Endothelial cell of umbilical vein (primary cell): ENCODE measurements at regions not wholly inside any gene's neighbourhood (a gene's known extent, or its start where the extent isn't known, plus 50 kb on each side); places are given as distances from the start of the nearest gene placed in this dataset.

ENCODE experiments used
- BruUV-seq: library from RNA; stranded (reverse); fragments of 400-500 nt; replicated peaks from 2 replicates; lab custom pipeline; 2021; lab: Mats Ljungman, UMichigan
- CTCF ChIA-PET: fragments of 300-600, 350-600 bp; sonication (Branson Sonifier 250); formaldehyde crosslinking; loops from one replicate; lab custom pipeline; 2021; ENCODE audit warnings: antibody characterized with exemption, inconsistent platforms; lab: Charles Lee
- POLR2A ChIA-PET: fragments of 300-600, 350-600 bp; sonication (Branson Sonifier 250); formaldehyde crosslinking; loops from one replicate; lab custom pipeline; 2021; ENCODE audit warnings: antibody characterized with exemption, inconsistent platforms; lab: Charles Lee
- DNase-seq: peaks from one replicate; pipeline ENCODE4 v3.0.0-alpha.2; 2011; ENCODE audit warnings: low read depth, low spot score
- FAIRE-seq: peaks from 2 replicates; lab custom pipeline; 2011; peaks lifted over from hg19 to GRCh38; lab: Jason Lieb, UNC
- H2AFZ ChIP-seq: 2 replicates; pipeline ENCODE4 v1.6.0; 2012; ENCODE audit warnings: low read depth, low read length, control low read depth, inconsistent platforms
- H3K27ac ChIP-seq: 2 replicates; pipeline ENCODE4 v1.5.1; 2011; ENCODE audit warnings: low read depth, mild to moderate bottlenecking, control low read depth, low read length, moderate library complexity; ENCODE audit not compliant: insufficient read depth
- H3K27me3 ChIP-seq, 2 experiments: 2 replicates each; pipeline versions ENCODE4 v1.6.0 to v1.6.1; 2011; ENCODE audit warnings: low read length in 2 of 2, mixed read lengths in 1 of 2; ENCODE audit not compliant: control insufficient read depth in 2 of 2, insufficient read depth in 2 of 2
- H3K36me3 ChIP-seq, 2 experiments: 2 replicates in 1 of 2; 3 replicates in 1 of 2; pipeline ENCODE4 v1.5.1; 2011; ENCODE audit warnings: low read length in 2 of 2, mild to moderate bottlenecking in 1 of 2, moderate library complexity in 1 of 2; ENCODE audit not compliant: control insufficient read depth in 2 of 2, insufficient read depth in 2 of 2; ENCODE audit errors: extremely low read depth in 1 of 2
- H3K4me1 ChIP-seq: 3 replicates; pipeline ENCODE4 v1.5.1; 2011; ENCODE audit warnings: mild to moderate bottlenecking, low read length; ENCODE audit not compliant: control insufficient read depth, insufficient read depth; ENCODE audit errors: extremely low read depth
- H3K4me2 ChIP-seq: 2 replicates; pipeline ENCODE4 v1.6.1; 2011; ENCODE audit warnings: low read length, control low read depth, mixed read lengths; ENCODE audit not compliant: insufficient read depth
- H3K4me3 ChIP-seq, 3 experiments: fragments of 200-600 bp in 1 of 3; sonication (generic), shearing (Covaris generic) in 1 of 3; replicated peaks in 1 of 3; 2 replicates each; pipeline ENCODE4 v1.5.1; 2011 to 2016; ENCODE audit warnings: control low read depth in 3 of 3, low read length in 3 of 3, mild to moderate bottlenecking in 2 of 3, inconsistent platforms in 1 of 3, low read depth in 1 of 3, moderate library complexity in 1 of 3; ENCODE audit not compliant: insufficient read depth in 1 of 3
- H3K79me2 ChIP-seq: 2 replicates; pipeline ENCODE4 v1.6.0; 2012; ENCODE audit warnings: low read length, inconsistent platforms; ENCODE audit not compliant: control insufficient read depth, insufficient read depth
- H3K9ac ChIP-seq: replicated peaks from 2 replicates; pipeline ENCODE3; 2011; ENCODE audit warnings: low read length, control low read depth; ENCODE audit not compliant: insufficient read depth; ENCODE audit errors: extremely low read depth
- H3K9me1 ChIP-seq: replicated peaks from 3 replicates; pipeline ENCODE4 v1.6.0; 2011; ENCODE audit warnings: mild to moderate bottlenecking, low read length; ENCODE audit not compliant: control insufficient read depth, insufficient read depth; ENCODE audit errors: extremely low read depth
- H3K9me3 ChIP-seq: replicated peaks from 2 replicates; pipeline ENCODE4 v1.5.1; 2012; ENCODE audit warnings: low read length, inconsistent platforms; ENCODE audit not compliant: control insufficient read depth, insufficient read depth
- H4K20me1 ChIP-seq: replicated peaks from 2 replicates; pipeline ENCODE3; 2011; ENCODE audit warnings: mild to moderate bottlenecking, low read length; ENCODE audit not compliant: control insufficient read depth, insufficient read depth; ENCODE audit errors: extremely low read depth
- CTCF ChIP-seq, 2 donors: IDR thresholded peaks; 1 replicate in 1 of 2; 2 replicates in 1 of 2; pipeline ENCODE4 v1.5.1; 2011; ENCODE audit warnings: low read length in 2 of 2, mild to moderate bottlenecking in 2 of 2, moderate library complexity in 2 of 2, control low read depth in 1 of 2, inconsistent platforms in 1 of 2, low read depth in 1 of 2; ENCODE audit not compliant: insufficient read depth in 1 of 2; ENCODE audit errors: extremely low read depth in 1 of 2
- EZH2 ChIP-seq: IDR thresholded peaks from 2 replicates; pipeline ENCODE4 v1.6.1; 2012; ENCODE audit warnings: borderline replicate concordance, low read depth, mild to moderate bottlenecking, moderate library complexity, low read length, inconsistent platforms; ENCODE audit not compliant: severe bottlenecking
- FOS ChIP-seq: IDR thresholded peaks from 2 replicates; pipeline ENCODE4 v1.6.1; 2011; ENCODE audit warnings: mild to moderate bottlenecking, low read length, moderate library complexity, borderline replicate concordance; ENCODE audit not compliant: insufficient read depth
- GATA2 ChIP-seq: IDR thresholded peaks from 2 replicates; pipeline ENCODE4 v1.7.0; 2011; ENCODE audit warnings: low read depth, mild to moderate bottlenecking, moderate library complexity, mixed read lengths, low read length; ENCODE audit not compliant: insufficient read length, insufficient read depth
- JUN ChIP-seq: IDR thresholded peaks from 2 replicates; pipeline ENCODE4 v1.6.1; 2011; ENCODE audit warnings: borderline replicate concordance, low read depth; ENCODE audit not compliant: insufficient read length, insufficient read depth
- MAX ChIP-seq: IDR thresholded peaks from 2 replicates; pipeline ENCODE4 v1.6.1; 2011; ENCODE audit not compliant: insufficient read depth, insufficient read length
- MYC ChIP-seq: IDR thresholded peaks from one replicate; pipeline ENCODE4 v1.6.1; 2011; ENCODE audit warnings: mild to moderate bottlenecking, low read depth, low read length
- POLR2A ChIP-seq: IDR thresholded peaks from 2 replicates; pipeline ENCODE4 v1.6.1; 2012; ENCODE audit warnings: low read depth, mild to moderate bottlenecking, control low read depth, low read length
- POLR2AphosphoS5 ChIP-seq: IDR thresholded peaks from 2 replicates; pipeline ENCODE4 v1.6.1; 2012; ENCODE audit warnings: low read depth, mild to moderate bottlenecking, control low read depth, low read length, moderate library complexity; ENCODE audit not compliant: insufficient read depth
- dilution Hi-C: fragments of 300-500 bp; cut with MboI; formaldehyde crosslinking; loops from one replicate; pipeline ENCODE4 v1.15.0; 2019; ENCODE audit warnings: low sequenced_read_pairs; ENCODE audit not compliant: extremely low pct_ligation_motif_present
- intact Hi-C: fragments of 100-400 bp; cut with micrococcal nuclease; formaldehyde crosslinking; loops from one replicate; pipeline ENCODE4 v1.10.0; 2022

GRCh38 chr7:4484545-4484944 lies 197.6 kb upstream of the FOXK1 start:
- Histone ChIP-seq H3K4me3 (no peak overlapping the region), H3K79me2 (no peaks in the 10 kb centered on the region), H3K27me3 (no peaks in the 10 kb centered on the region), H4K20me1 (no peaks in the 10 kb centered on the region), H3K4me2 (no peak overlapping the region), H3K36me3 (no peaks in the 10 kb centered on the region), H2AFZ (no peak overlapping the region), H3K9me3 (no peaks in the 10 kb centered on the region), H3K9ac (no peak overlapping the region), H3K4me1 (no peaks in the 10 kb centered on the region), H3K27ac (no peak overlapping the region), H3K9me1 (no peaks in the 10 kb centered on the region)
- CTCF ChIA-PET: no interaction called here
- intact Hi-C loops: no loop called here
- POLR2A ChIA-PET: no interaction called here
- TF ChIP-seq CTCF (IDR thresholded peaks at IDR 0.05; ENCODE audit: extremely low read depth in 1 of 2, insufficient read depth in 1 of 2, low read depth in 1 of 2, low read length in 2 of 2) (no peak), JUN (no peak), FOS (no peak), GATA2 (no peak), POLR2AphosphoS5 (no peak), MAX (no peak), MYC (no peak), EZH2 (no peak), POLR2A (no peak)
- dilution Hi-C loops: no loop called here
- no peak for FAIRE-seq
- no peak for DNase-seq
- BruUV-seq: no TSS peak
